Loucy (cell line): ENCODE measurements at regions not wholly inside any gene's neighbourhood (a gene's known extent, or its start where the extent isn't known, plus 50 kb on each side); places are given as distances from the start of the nearest gene placed in this dataset.
"Not testable (repeated sequence)": the region's sequence is repeated elsewhere in the genome, so short reads cannot be mapped to it uniquely, and the experiment has no call there.

Source experiments
- H2AFZ ChIP-seq: fragments of 200-600 bp; sonication (generic); 2 replicates; pipeline ENCODE4 v1.6.0; 2016; ENCODE audit warnings: antibody characterized with exemption, mild to moderate bottlenecking, low read length, moderate library complexity
- H3F3A ChIP-seq: fragments of 200-600 bp; 2 replicates; pipeline ENCODE4 v1.6.0; 2016; ENCODE audit warnings: antibody characterized with exemption, low read depth, mild to moderate bottlenecking
- H3K27me3 ChIP-seq: fragments of 200-600 bp; sonication (generic); 2 replicates; pipeline ENCODE4 v1.6.1; 2014; ENCODE audit warnings: low read length, mild to moderate bottlenecking; ENCODE audit not compliant: insufficient read depth, poor library complexity, severe bottlenecking
- H3K36me3 ChIP-seq: fragments of 200-600 bp; sonication (generic); 2 replicates; pipeline ENCODE4 v1.6.1; 2016; ENCODE audit warnings: low read length; ENCODE audit not compliant: insufficient read depth
- H3K4me1 ChIP-seq: fragments of 200-600 bp; sonication (generic); 2 replicates; pipeline ENCODE4 v1.5.1; 2014; ENCODE audit warnings: low read length, mild to moderate bottlenecking; ENCODE audit not compliant: insufficient read depth, poor library complexity, severe bottlenecking
- H3K4me2 ChIP-seq: fragments of 200-600 bp; sonication (generic); 2 replicates; pipeline ENCODE4 v1.6.0; 2014; ENCODE audit warnings: antibody characterized with exemption, low read length, low read depth, mild to moderate bottlenecking; ENCODE audit not compliant: poor library complexity, severe bottlenecking
- H3K4me3 ChIP-seq: fragments of 200-600 bp; sonication (generic); 2 replicates; pipeline ENCODE4 v1.5.1; 2014; ENCODE audit warnings: low read length, mild to moderate bottlenecking, mixed read lengths; ENCODE audit not compliant: poor library complexity, severe bottlenecking
- H3K79me2 ChIP-seq: fragments of 200-600 bp; sonication (generic); 2 replicates; pipeline ENCODE4 v1.6.1; 2014; ENCODE audit warnings: low read length; ENCODE audit not compliant: insufficient read depth
- H3K9ac ChIP-seq: fragments of 200-600 bp; sonication (generic); 2 replicates; pipeline ENCODE4 v1.6.0; 2014; ENCODE audit warnings: mild to moderate bottlenecking, low read depth, low read length, moderate library complexity; ENCODE audit not compliant: poor library complexity, severe bottlenecking
- H3K9me2 ChIP-seq: fragments of 200-600 bp; sonication (generic); replicated peaks from 2 replicates; pipeline ENCODE4 v1.6.1; 2016; ENCODE audit warnings: low read depth, low read length, mixed read lengths
- H3K9me3 ChIP-seq: fragments of 200-600 bp; sonication (generic); 2 replicates; pipeline ENCODE4 v1.6.1; 2014; ENCODE audit warnings: mild to moderate bottlenecking, antibody characterized with exemption, low read length, low read depth; ENCODE audit not compliant: insufficient read depth
- H4K20me1 ChIP-seq: fragments of 200-600 bp; sonication (generic); 2 replicates; pipeline ENCODE4 v1.6.0; 2014; ENCODE audit warnings: antibody characterized with exemption, low read length, mild to moderate bottlenecking; ENCODE audit not compliant: insufficient read depth, poor library complexity, severe bottlenecking
- EZH2phosphoT487 ChIP-seq: fragments of 200-600 bp; IDR thresholded peaks from 2 replicates; pipeline ENCODE4 v1.6.1; 2018; ENCODE audit warnings: antibody characterized with exemption, mild to moderate bottlenecking, moderate library complexity, borderline replicate concordance
- TF ChIP-seq, protein P1 (sequence below): fragments of 200-600 bp; sonication (generic); conservative IDR thresholded peaks from 2 replicates; pipeline ENCODE4 v1.5.1; 2014; ENCODE audit warnings: mild to moderate bottlenecking, antibody characterized with exemption, low read length

DNA sequence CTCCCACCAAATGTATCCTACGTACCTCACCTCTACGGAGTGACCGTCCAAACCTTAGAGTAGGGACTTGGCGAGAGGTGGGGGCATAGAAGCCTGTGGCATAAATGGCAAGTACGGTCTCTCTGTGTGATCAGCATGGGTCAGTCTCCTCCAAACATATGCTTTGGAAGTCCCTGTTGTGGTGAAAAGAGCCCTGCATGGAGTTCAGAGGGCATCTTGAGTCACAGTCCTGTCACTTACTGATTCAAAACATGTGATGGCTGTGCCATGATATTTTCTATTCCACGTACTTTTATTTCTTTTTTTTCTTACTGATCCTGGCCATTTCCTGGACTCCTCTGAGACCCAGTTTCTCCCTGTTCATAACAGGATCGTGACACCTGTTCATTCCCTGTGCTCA lies 67.5 kb upstream of the CEP85L start:
- Histone ChIP-seq H3K4me3 (no peak overlapping the region), H3K27me3 (no peaks in the 10 kb centered on the region), H4K20me1 (no peaks in the 10 kb centered on the region), H3K36me3 (no peaks in the 10 kb centered on the region), H2AFZ (peak overlapping the region; percentile 34; the same call in 1 of the 2 replicates), H3K9me3 (no peaks in the 10 kb centered on the region), H3K79me2 (no peaks in the 10 kb centered on the region), H3F3A (no peaks in the 10 kb centered on the region), H3K4me2 (peak overlapping the region; percentile 16), H3K4me1 (peaks cover 23% of the 10 kb centered on the region), H3K9ac (no peak overlapping the region), H3K9me2 (no peaks in the 10 kb centered on the region)
- TF ChIP-seq, protein P1, sequence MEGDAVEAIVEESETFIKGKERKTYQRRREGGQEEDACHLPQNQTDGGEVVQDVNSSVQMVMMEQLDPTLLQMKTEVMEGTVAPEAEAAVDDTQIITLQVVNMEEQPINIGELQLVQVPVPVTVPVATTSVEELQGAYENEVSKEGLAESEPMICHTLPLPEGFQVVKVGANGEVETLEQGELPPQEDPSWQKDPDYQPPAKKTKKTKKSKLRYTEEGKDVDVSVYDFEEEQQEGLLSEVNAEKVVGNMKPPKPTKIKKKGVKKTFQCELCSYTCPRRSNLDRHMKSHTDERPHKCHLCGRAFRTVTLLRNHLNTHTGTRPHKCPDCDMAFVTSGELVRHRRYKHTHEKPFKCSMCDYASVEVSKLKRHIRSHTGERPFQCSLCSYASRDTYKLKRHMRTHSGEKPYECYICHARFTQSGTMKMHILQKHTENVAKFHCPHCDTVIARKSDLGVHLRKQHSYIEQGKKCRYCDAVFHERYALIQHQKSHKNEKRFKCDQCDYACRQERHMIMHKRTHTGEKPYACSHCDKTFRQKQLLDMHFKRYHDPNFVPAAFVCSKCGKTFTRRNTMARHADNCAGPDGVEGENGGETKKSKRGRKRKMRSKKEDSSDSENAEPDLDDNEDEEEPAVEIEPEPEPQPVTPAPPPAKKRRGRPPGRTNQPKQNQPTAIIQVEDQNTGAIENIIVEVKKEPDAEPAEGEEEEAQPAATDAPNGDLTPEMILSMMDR = no peak
- TF ChIP-seq EZH2phosphoT487 = no peak

DNA sequence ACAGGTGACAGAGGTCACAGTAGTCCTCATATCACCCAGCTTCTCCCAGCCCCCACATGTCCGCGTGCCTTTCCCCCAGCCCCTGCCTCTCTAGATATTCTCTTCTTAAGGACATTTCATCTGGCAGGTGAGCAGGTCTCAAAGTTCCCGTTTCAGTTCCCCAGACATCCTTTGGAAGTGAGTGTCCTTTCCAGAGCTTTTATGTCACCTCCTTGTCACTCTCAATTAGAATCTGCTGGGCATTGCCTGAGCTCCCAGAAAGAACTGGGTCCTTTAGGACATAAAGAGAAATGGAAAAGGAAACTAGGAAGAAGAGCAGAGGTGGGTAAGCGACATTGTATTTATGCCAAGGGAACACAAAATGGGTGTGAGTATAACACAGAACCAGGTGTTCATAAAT lies 66.9 kb upstream of the CEP85L start:
- no peaks in the 10 kb centered on the region for H3K79me2 ChIP-seq
- H3K36me3 ChIP-seq = no peaks in the 10 kb centered on the region
- no peaks in the 10 kb centered on the region for H4K20me1 ChIP-seq
- no peaks in the 10 kb centered on the region for H3K27me3 ChIP-seq
- H3K9me2 ChIP-seq = no peaks in the 10 kb centered on the region
- no peaks in the 10 kb centered on the region for H3F3A ChIP-seq
- no peak overlapping the region for H2AFZ ChIP-seq
- no peak overlapping the region for H3K4me3 ChIP-seq
- peaks cover 26% of the 10 kb centered on the region for H3K4me1 ChIP-seq
- TF ChIP-seq, protein P1 = no peak
- no peak for TF ChIP-seq EZH2phosphoT487
- no peak overlapping the region for H3K4me2 ChIP-seq
- no peaks in the 10 kb centered on the region for H3K9me3 ChIP-seq
- H3K9ac ChIP-seq = no peak overlapping the region

DNA sequence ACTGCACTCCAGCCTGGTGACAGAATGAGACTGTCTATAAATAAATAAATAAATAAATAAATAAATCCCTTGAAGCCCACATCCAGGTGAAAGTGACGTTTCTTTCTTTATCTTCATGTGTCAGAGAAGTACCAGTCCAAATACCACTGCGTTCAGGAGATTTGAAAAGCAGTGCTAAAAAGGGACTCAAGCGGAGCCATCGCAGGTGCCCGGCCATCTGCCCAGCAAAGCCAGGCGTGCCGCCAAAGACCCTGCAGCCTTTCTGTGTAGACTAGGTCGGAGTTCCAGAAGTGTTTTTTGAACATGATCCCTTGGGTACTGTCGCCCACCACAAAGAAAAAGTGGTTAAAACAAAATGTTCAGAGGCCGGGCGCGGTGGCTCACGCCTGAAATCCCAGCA lies 65.7 kb upstream of the CEP85L start:
- Histone ChIP-seq H4K20me1 (no peaks in the 10 kb centered on the region), H3K4me3 (no peak overlapping the region), H3F3A (no peaks in the 10 kb centered on the region), H3K9me2 (no peaks in the 10 kb centered on the region), H3K79me2 (no peaks in the 10 kb centered on the region), H2AFZ (no peak overlapping the region), H3K36me3 (no peaks in the 10 kb centered on the region), H3K27me3 (no peaks in the 10 kb centered on the region), H3K9me3 (no peaks in the 10 kb centered on the region), H3K9ac (no peak overlapping the region), H3K4me1 (peaks cover 29% of the 10 kb centered on the region), H3K4me2 (no peak overlapping the region)
- no peak for TF ChIP-seq EZH2phosphoT487
- TF ChIP-seq, protein P1 = no peak

DNA sequence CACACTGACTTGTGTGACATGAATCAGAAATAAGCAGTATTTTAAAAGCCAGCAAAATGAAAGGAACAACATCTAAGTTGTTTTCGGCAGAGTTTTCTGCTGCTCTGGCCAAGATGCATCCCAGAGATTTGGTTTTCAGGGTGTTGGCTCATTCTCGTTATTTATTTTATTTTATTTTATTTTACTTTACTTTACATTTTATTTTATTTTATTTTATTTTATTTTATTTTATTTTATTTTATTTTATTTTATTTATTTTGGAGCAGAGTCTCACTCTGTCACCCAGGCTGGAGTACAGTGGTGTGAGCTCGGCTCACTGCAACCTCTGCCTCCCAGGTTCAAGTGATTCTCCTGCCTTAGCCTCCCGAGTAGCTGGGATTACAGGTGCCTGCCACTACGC lies 64.5 kb upstream of the CEP85L start:
- not testable (repeated sequence) for H3K27me3 ChIP-seq, H3K4me3 ChIP-seq, H3K9me3 ChIP-seq, H3K4me2 ChIP-seq, H3F3A ChIP-seq, H3K36me3 ChIP-seq, H3K9me2 ChIP-seq, H3K79me2 ChIP-seq, H2AFZ ChIP-seq, H4K20me1 ChIP-seq, H3K9ac ChIP-seq
- peaks cover 30% of the 10 kb centered on the region for H3K4me1 ChIP-seq
